NCI-H2196 treated with DMSO at 0.1 percent for 48 hours (cell line): ENCODE measurements at regions not wholly inside any gene's neighbourhood (a gene's known extent, or its start where the extent isn't known, plus 50 kb on each side); places are given as distances from the start of the nearest gene placed in this dataset.

Experiments
- DNase-seq: peaks from one replicate; lab custom pipeline; 2025; ENCODE audit not compliant: unreplicated experiment; lab: John Stamatoyannopoulos, UW

GRCh38 chr5:174189654-174190541, 144.4 kb downstream of the NSG2 start:
- no peak for DNase-seq

DNA sequence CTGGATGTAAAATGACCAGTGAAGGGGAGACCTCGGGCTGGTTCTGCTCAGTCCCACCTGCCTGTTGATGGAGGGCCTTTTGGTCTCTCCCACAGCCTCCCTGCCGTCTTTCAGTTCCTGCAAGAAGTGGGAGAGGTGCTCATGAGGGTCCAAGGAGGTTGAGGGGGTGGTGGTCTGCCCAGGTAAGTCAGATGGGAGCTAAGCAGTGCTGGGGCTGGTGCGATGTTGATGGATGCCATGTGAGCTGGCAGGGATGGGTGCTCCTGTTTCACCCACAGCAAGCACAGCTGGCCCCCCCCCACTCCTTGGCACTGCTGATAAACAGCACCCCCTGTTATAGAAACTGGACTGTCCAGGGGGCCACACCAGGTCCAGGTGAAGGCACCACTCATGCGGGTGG, 145.6 kb downstream of the NSG2 start:
- no peak for DNase-seq

GRCh38 chr5:174191850-174192655, 146.5 kb downstream of the NSG2 start:
- DNase-seq, result no peak

- no peak for DNase-seq
These were observed 147.4 kb downstream of the NSG2 start for GRCh38 chr5:174192901-174193300.

GRCh38 chr5:174195517-174195916, 150.0 kb downstream of the NSG2 start:
- DNase-seq, result peak; percentile 31

- no peak for DNase-seq
These were observed 152.4 kb downstream of the NSG2 start for GRCh38 chr5:174197929-174198328.

- DNase-seq, result no peak
These were observed 153.0 kb downstream of the NSG2 start for GRCh38 chr5:174198541-174198940.

DNA sequence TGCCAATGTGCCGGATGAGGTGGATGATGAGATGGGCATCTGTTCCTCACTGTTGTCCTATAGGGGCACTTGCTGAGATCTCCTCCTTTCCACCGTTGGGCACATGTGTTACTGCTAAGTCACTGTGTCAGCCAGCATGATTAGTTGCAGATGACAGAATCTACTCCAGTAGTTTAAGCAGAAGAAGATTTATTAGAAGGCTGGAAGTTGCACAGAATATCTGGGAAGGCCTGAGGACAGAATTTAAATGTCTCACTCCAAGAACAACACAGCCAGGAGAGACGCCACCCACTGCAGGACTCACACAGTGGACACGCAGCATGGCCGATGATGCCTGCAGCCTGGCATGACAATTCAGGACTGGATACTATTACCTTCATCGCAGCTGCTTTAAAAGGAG, 157.5 kb downstream of the NSG2 start:
- no peak for DNase-seq

DNA sequence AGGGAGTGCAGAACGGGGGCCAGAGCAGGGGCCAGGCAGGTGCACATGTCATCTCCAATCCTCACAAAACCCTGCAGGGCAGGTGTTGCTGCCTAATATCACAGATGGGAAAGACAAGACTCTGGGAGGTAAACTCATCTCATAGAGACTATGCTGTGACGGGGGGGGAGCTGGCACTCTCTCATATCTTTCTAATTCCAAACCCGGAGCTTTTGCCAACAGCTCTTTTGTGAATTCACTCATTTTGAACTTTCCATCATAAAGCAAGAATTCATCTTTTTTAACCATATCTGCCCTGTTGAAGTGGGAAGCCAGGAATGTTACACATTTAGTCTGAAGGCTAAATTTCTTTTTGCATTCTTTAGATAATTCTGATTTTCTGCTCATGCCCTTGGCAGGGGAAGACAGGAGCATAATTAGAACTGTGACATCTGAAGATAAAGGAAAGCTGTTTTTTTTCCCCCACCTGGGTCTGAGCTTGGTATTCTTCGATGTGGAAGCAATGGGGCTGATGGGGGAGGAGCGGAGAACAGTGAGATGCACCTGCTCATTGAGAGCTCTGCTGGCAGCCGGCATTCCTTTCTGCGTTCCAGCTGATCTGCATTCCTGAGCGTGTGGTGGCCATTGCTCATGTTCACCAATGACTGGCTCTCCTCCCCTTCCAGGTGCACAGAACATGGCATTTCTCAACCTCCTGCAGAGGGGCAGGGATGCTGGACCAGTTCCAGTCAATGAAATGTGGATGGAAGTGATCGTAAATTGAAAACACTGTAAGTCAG, 159.2 kb downstream of the NSG2 start:
- peak; percentile 77 for DNase-seq

- no peak for DNase-seq
These were observed 160.4 kb downstream of the NSG2 start for GRCh38 chr5:174205939-174206338.

- DNase-seq, result no peak
These were observed 165.2 kb downstream of the NSG2 start for GRCh38 chr5:174210596-174211276.

GRCh38 chr5:174211277-174211626, 165.7 kb downstream of the NSG2 start:
- DNase-seq, result no peak

- no peak for DNase-seq
These were observed 172.0 kb downstream of the NSG2 start for GRCh38 chr5:174217527-174217926.

DNA sequence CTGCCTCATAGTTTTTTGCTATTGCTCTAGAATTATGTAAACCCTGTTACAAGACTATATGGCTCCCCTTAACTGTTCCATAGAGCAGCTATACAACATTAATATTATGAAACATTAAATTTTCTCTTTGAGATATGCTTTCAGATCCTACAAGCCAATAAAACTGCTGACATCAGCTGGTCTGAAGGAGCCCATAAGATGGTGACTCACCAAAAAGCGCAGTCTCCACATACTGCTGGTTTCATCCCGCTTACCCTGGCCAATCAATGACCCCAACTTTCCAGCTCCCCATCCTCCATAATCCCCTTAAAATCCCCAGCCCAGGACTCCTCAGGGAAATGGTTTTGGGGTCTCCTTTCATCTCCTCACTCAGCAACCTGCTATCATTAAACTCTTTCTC, 172.7 kb downstream of the NSG2 start:
- no peak for DNase-seq

DNA sequence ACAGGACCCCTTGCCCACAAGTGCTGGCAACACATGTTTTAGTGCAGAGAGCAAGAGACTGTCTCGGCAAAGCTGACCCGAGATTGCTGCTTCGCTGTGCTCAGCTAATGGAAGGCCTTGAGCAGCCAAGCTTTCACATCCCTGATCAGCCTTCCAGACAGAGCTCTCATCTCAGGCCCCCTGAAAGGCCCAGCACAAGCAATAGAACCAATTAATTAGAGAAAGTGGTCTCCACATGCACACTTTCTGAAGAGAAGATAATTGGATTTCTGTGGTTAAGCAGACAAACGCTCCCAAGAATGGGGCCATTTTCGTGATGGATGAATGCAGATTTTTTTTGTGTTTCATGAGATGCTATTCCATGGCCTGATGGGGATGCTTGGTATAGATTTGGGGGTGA, 174.9 kb downstream of the NSG2 start:
- DNase-seq, result no peak

DNA sequence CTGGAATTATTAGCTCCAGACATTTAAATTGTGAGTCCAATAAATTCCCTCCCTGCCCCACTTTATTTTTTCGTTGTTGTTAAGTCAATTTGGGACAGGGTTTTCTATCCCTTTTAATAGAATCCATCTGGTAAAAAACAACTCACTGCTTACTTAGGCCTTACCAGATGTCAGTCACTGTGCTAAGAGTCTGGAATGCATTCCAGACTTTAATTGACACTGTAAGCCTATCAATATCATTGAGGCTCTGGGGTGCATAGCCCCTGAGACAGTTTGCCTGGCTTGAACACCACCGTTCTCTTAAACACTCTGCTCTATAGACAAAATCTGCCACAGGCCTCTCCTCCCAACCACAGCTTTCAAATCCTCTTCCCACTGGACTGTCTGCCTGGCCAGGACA, 175.9 kb downstream of the NSG2 start:
- no peak for DNase-seq

DNA sequence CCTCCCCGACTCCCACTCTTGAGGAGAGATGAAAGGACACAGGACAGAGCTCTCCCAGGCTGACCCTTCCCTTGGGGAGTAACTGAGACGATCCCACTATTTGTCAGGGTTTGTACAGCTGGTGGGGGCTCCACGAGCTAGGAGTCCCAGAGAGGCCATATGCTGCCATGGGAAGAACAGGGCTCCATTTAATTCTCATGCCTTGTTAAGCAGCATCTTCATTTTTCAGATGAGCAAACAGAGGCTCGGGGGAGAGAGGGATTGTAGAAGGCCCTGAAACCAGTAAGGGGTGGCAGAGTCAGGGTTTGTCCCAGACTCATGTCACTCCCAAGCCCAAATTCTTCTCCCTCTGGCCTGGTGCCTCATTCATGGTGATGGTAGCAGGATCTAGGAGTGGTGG, 176.4 kb downstream of the NSG2 start:
- no peak for DNase-seq

GRCh38 chr5:174222891-174223290, 177.4 kb downstream of the NSG2 start:
- peak; percentile 13 for DNase-seq

GRCh38 chr5:174223355-174223754, 177.8 kb downstream of the NSG2 start:
- no peak for DNase-seq

GRCh38 chr5:174229068-174229467, 183.6 kb downstream of the NSG2 start:
- DNase-seq, result no peak
